Forelimb muscle (tissue), 1 donor: ENCODE measurements at regions not wholly inside any gene's neighbourhood (a gene's known extent, or its start where the extent isn't known, plus 50 kb on each side); places are given as distances from the start of the nearest gene placed in this dataset.
"Not testable (repeated sequence)": the region's sequence is repeated elsewhere in the genome, so short reads cannot be mapped to it uniquely, and the experiment has no call there.

Experiments
- DNase-seq: peaks from one replicate; pipeline ENCODE4 v3.0.0-alpha.2; 2013; ENCODE audit warnings: low read depth

- no peak for DNase-seq
Observed at GRCh38 chr5:174917976-174918554, 193.7 kb downstream of the MSX2 start.

GRCh38 chr5:174917435-174917834 lies 193.1 kb downstream of the MSX2 start:
- not testable (repeated sequence) for DNase-seq

DNA sequence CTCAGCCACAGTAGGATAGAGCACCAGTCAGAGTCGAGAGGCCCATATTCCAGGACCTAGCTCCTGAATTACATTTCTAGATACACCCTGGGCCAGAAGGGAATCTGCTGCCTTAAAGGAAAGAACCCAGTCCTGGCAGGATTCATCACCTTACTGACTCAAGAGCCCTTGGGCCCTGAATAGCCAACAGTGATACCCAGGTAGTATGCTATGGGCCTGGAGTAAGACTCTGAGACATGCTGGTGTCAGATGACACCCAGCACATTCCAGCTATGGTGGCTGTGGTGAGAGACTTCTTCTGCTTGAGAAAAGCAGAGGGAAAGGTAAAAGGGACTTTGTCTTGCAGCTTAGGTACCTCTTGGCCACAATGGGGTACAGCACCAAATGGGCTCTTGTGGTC lies 192.5 kb downstream of the MSX2 start:
- not testable (repeated sequence) for DNase-seq

DNA sequence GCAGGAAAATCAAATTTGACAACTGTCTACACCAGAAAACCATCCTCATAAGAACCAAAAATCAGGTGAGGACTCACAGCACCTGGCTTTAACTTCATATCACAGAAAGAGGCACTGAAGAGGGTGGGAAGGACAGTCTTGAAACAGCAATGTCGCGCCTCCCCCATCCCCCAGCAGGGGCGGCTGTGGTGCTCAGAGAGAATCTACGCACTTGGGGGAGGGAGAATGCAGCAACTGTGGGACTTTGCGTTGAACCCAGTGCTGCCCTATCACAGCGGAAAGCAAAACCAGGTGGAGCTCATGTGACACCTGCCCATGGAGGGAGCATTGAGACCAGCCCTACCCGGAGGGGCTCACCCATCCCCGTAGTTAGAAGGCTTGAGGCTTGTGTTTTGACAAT lies 191.8 kb downstream of the MSX2 start:
- no peak for DNase-seq

- DNase-seq, result no peak
Observed at GRCh38 chr5:174911118-174911517, 186.7 kb downstream of the MSX2 start.

DNA sequence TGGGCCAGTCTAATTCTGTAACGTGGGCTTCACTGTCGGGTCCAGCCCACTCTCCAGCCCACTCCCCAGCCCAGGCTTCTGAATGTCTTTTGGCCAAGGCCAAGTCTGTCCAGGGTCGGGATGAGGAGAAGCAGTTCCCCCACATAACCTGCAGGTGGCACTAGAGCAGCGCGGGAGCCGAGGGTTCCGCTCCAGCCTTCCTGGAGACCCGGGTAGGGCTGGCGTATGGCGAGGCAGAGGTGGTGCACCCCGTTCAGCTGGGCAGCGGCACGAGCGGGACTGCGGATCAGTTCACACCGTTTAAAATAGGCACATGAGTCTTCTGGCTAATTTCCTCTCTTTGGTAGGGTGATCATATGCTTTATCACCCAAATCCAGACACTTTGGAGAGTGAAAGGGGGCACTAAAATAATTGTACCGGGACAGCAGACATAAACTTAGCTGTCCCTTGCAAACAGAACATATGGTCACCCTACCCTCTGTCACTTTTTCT lies 185.9 kb downstream of the MSX2 start:
- DNase-seq, result no peak

DNA sequence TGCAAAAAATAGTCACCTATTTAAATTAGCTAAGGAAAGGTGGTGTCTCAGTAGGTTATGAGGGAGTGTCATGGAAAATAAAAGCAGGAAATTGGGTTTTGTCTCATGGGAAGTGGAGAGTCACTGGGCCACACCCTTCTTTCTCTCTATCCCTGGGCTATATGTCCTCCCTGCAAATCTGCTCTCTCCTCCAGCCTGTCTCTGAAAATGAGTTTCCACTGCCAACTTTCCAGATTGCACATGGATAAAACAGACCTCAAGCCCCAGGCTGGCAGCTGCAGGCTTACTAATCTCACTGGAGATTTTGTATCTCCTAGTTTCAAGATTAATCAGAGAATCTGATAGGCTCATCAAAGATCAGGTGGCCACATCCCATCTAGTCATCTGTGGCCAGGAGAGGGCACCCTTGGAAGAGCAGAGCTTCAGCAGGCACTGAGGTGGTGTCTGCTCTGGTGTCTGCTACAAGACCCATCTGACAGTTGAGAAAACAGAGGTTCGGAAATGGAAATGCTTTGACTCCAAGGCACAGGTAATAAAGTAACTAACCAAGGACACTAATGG lies 178.9 kb downstream of the MSX2 start:
- no peak for DNase-seq

GRCh38 chr5:174901336-174901735 lies 177.0 kb downstream of the MSX2 start:
- DNase-seq, result no peak

DNA sequence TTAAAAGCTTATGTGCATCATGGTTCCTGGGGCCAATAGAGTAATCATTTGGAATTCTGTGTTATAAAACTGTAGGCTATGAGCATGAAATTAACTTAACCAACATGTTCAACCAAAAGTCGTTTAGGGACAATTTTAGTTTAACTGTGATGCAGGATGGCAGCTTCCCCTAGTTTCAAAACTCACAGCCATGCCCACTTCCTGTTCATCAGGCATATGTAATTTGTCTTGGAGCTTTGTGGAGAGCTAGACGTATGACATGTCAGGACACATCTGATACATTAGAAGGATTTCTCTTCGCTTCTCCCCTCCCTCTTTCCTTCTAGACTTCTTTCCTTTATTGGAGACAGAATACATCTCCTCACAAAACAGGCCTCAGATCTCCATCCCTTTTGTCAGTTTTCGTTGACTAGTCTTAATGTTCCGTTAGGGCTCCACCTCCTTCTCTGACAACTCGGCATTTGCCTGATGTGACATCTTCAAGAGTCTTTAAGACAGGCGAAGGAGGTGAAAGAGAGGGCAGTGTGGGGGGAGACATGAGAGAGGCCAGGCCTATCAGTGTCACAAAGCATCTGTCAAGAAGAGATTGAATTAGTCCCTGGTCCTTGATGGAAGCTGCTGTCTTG lies 176.0 kb downstream of the MSX2 start:
- DNase-seq, result no peak

DNA sequence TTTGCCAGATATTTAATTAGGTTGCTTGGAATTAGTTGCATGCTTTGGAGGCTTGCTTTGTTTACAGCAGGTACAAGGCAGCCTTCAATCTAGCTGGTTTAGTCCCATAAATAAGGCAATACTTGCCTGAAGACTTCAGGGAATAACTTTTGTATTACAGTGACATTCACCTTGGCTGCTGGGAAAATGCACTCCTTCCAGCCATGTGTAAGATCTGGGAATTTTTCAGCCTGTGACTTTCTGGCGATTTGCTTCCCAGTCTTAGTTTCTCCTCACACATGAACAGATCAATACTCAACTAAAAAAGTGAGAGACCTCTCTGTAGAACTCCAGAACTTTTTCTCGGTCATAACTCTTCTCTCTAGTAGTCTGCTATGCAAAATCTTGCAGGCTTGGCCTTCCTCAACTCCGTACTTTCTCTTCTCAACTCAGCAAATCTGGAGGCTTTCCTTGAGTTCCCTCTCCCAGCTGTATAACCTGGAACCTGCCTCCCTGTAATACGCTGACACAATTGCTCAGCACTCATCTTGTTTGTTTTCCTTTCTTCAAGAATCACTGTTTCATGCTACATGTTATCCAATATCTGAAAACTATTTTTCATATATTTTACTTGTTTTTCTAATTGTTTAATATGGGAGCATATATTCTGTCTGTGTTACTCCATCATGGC lies 173.0 kb downstream of the MSX2 start:
- no peak for DNase-seq

GRCh38 chr5:174895360-174895759 lies 171.0 kb downstream of the MSX2 start:
- DNase-seq, result no peak

GRCh38 chr5:174892742-174893141 lies 168.4 kb downstream of the MSX2 start:
- no peak for DNase-seq

GRCh38 chr5:174880412-174881200 lies 156.2 kb downstream of the MSX2 start:
- DNase-seq, result not testable (repeated sequence)

GRCh38 chr5:174877987-174878386 lies 153.6 kb downstream of the MSX2 start:
- no peak for DNase-seq

DNA sequence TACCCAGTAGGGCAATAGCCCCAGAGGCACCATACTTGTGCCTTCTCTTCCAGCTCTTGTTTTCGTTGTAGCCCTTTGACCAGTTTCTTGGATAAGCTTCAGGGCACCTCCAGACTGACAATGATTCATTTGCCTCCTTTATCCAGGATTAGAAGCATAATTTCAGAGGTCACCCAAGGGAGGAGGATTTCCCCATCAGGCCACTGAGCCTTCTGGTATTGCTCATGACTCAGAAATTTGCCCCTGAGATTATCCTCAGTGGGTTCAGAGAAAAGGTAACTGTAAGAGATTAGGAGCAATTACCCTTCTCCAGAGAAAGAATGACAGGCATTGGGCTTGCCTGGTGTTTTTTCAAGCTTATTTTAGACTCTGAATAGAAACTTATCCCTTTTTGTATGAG lies 147.9 kb downstream of the MSX2 start:
- DNase-seq, result no peak

- DNase-seq, result no peak
Observed at GRCh38 chr5:174852143-174852542, 127.8 kb downstream of the MSX2 start.

DNA sequence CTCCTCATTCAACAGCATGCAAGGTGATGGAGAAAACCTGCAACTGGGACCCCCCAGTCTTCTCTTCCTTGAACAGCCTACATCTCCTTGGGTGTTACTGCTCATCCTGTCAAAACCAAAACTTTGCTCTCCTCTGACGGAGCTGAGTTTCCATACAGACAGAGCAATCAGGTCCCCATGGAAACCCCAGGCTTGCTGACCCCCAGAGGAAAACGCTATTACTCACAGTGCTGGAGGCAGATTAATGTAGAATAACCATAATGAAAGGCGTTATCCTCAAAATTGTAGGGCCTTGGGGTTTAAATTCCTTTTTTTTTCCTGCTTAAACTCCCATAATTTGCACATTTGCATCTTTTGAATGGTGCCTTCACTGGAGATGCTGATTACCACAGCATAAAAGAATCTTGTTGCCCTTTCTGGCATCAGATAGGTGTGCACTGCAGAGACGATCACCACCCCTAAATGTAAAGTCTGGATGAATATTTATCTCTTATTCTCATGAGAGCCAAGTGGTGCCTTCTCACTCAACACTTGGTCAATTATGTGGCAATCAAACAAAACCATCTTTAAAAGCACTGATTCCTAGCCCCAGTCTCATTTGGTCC lies 126.3 kb downstream of the MSX2 start:
- no peak for DNase-seq

GRCh38 chr5:174849426-174849825 lies 125.0 kb downstream of the MSX2 start:
- no peak for DNase-seq

DNA sequence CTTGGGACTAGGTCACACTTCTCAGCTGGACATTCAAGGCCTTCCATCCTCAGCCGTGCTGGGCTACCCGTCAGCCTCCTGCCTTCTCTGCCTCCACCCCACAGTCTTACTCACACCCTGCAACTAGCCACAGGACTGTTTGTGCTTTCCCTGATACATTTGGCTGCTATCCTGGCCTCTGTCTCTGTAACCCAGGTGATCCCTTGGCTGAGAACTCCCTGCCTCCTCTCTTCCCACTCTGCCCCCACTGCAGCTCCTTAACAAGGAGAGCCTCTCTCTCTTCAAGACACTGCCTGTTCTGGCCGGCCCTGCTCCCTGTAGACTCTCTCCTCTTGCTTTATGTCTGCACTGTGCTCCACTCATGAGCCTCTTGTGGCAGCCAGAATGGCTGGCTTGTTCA lies 120.6 kb downstream of the MSX2 start:
- DNase-seq, result no peak

DNA sequence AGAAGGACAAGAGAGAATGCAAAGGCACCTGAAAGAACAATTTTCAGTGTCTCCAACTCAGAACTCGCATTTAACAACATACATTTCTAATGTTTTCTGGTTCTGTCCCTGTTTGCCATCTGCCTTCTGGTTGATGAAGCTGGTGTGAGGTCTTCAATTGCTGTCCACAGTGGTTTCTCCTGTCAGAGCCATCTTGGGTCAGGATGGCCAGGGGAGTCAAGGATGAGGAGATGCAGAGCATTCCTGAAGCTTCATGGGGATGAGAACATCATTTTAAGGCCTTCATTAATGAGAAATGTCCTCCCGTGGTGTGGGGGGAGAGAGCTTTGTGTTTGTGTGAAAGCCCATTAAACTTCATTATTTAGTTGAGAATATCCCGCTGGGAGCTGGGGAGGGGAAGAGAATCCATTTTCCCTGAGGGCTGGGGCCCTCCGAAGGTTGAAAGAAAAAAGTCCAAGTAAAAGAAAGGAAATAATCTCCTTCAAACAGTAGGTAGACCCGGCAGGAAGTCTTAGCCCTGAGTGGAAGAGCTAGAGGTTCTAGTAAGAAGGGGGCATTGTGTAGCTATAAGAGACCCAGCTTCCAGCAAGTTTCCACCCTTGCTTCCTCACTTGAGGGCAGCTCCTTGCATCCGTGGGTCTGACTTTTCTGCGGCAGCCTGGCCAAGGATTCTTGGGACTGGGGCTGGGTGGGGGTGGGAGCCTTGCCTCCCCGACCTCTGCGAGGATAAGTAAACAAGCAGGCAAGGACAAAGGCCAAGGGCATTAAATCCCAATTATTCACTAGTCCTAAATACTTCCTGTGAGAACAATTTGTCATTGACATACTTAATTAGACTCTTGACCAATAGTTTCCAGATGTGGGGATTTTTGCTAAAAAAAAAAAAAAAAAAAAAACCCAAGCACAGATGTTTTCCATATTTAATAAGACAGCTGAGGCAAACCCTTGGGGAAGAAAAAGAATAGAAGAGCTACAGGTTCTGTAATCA lies 119.2 kb downstream of the MSX2 start:
- peak; percentile 38 for DNase-seq
